ENCODE measurements at regions not wholly inside any gene's neighbourhood (a gene's known extent, or its start where the extent isn't known, plus 50 kb on each side); places are given as distances from the start of the nearest gene placed in this dataset.

GRCh38 chr16:52076801-52077201 is 470.1 kb downstream of the TOX3 start:
- Mint-ChIP-seq H3K9me3 (no peaks in the 10 kb centered on the region), H3K36me3 (ENCODE audit: low read depth) (no peaks in the 10 kb centered on the region), H3K27ac (no peak overlapping the region), H3K4me3 (no peak overlapping the region), H3K4me1 (ENCODE audit: low read depth) (no peaks in the 10 kb centered on the region), H3K27me3 (ENCODE audit: low read depth) (no peaks in the 10 kb centered on the region)
- no peak for DNase-seq
- intact Hi-C loops (cut with micrococcal nuclease) = no loop called here
- CTCF ChIA-PET = no interaction called here

DNA sequence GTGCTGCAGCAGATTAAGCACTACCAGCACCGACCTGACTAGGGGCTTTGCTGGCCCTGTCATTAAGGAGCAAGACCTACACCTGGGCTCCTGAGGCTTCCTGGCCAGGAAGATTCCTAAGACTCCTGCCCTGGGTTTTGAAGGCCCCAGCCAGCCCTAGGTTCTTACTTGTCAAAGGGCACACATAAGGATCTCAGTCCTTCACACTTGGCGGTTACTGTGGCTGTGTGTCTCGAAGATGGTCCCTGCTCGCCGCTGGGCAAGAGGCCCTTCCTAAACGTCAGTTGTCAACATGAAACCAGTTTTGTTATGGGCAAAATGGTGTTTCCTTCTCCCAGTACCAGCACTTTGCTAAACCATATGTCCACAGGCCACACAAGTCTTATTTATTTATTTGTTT is 470.6 kb downstream of the TOX3 start:
- Mint-ChIP-seq H3K27me3 (ENCODE audit: low read depth) (no peaks in the 10 kb centered on the region), H3K9me3 (no peaks in the 10 kb centered on the region), H3K4me3 (no peak overlapping the region), H3K36me3 (ENCODE audit: low read depth) (no peaks in the 10 kb centered on the region), H3K4me1 (ENCODE audit: low read depth) (no peaks in the 10 kb centered on the region), H3K27ac (no peak overlapping the region)
- DNase-seq = no peak
- intact Hi-C loops (cut with micrococcal nuclease) = no loop called here
- CTCF ChIA-PET = no interaction called here

DNA sequence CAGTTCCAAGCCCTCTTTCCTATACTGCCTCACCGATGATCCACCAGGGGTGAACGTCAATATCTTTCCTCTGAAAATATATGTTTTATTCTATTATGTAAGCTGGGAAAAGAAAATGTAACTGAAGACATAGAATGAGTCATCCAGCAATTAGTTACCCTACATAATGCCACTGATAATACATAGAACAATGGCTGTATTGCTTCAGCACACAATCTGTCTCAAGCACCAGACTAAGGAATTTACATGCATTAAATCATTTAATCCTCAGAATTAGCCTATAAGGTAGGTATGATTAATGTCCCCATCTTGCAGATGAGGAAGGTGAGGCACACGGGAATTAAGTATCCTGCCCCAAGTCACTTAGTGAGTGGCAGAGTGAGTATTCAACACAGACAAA is 472.8 kb downstream of the TOX3 start:
- Mint-ChIP-seq H3K27ac (no peak overlapping the region), H3K4me3 (no peak overlapping the region), H3K4me1 (ENCODE audit: low read depth) (no peaks in the 10 kb centered on the region), H3K27me3 (ENCODE audit: low read depth) (no peaks in the 10 kb centered on the region), H3K36me3 (ENCODE audit: low read depth) (no peaks in the 10 kb centered on the region), H3K9me3 (no peaks in the 10 kb centered on the region)
- DNase-seq = no peak
- intact Hi-C loops (cut with micrococcal nuclease) = no loop called here
- CTCF ChIA-PET = no interaction called here

DNA sequence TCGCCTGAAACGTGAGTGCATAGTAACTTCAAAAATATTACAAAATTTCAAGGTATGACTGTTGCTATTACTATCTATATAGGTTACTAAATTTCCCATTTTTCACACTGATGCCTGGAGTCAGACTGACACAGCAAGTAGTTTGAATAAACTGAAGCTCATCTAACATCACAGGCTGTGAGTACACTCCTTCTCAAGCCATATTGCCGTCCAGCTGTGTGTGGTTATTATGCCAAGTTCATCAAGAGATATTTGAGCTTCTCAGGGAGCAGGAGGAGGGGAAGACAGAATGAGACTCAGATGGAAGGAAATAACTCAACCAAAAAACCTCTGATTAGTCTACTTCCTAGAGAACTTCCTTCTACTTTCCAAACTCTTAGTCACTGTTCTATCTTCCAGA is 473.9 kb downstream of the TOX3 start:
- Mint-ChIP-seq H3K36me3 (ENCODE audit: low read depth) (no peaks in the 10 kb centered on the region), H3K9me3 (no peaks in the 10 kb centered on the region), H3K27ac (no peak overlapping the region), H3K27me3 (ENCODE audit: low read depth) (no peaks in the 10 kb centered on the region), H3K4me3 (no peak overlapping the region), H3K4me1 (ENCODE audit: low read depth) (no peaks in the 10 kb centered on the region)
- DNase-seq = no peak
- intact Hi-C loops (cut with micrococcal nuclease) = no loop called here
- CTCF ChIA-PET = no interaction called here

- no peak for DNase-seq
- H3K36me3 Mint-ChIP-seq (ENCODE audit: low read depth) = no peaks in the 10 kb centered on the region
- CTCF ChIA-PET = no interaction called here
- H3K27me3 Mint-ChIP-seq (ENCODE audit: low read depth) = no peaks in the 10 kb centered on the region
- no peak overlapping the region for H3K27ac Mint-ChIP-seq
- no peaks in the 10 kb centered on the region for H3K4me1 Mint-ChIP-seq (ENCODE audit: low read depth)
- H3K9me3 Mint-ChIP-seq = no peaks in the 10 kb centered on the region
- H3K4me3 Mint-ChIP-seq = no peak overlapping the region
- intact Hi-C loops (cut with micrococcal nuclease) = no loop called here
Measured at GRCh38 chr16:52071101-52071500, 475.8 kb downstream of the TOX3 start.

- H3K9me3 Mint-ChIP-seq = peaks cover under 1% of the 10 kb centered on the region
- no peak overlapping the region for H3K27ac Mint-ChIP-seq
- H3K27me3 Mint-ChIP-seq (ENCODE audit: low read depth) = no peaks in the 10 kb centered on the region
- no peak for DNase-seq
- no peaks in the 10 kb centered on the region for H3K4me1 Mint-ChIP-seq (ENCODE audit: low read depth)
- no peaks in the 10 kb centered on the region for H3K36me3 Mint-ChIP-seq (ENCODE audit: low read depth)
- intact Hi-C loops (cut with micrococcal nuclease) = no loop called here
- CTCF ChIA-PET = no interaction called here
- H3K4me3 Mint-ChIP-seq = no peak overlapping the region
Measured at GRCh38 chr16:52070341-52071057, 476.4 kb downstream of the TOX3 start.

GRCh38 chr16:52069866-52070265 is 477.1 kb downstream of the TOX3 start:
- H3K4me3 Mint-ChIP-seq = no peak overlapping the region
- no peaks in the 10 kb centered on the region for H3K27me3 Mint-ChIP-seq (ENCODE audit: low read depth)
- DNase-seq = no peak
- H3K27ac Mint-ChIP-seq = no peak overlapping the region
- intact Hi-C loops (cut with micrococcal nuclease) = no loop called here
- H3K36me3 Mint-ChIP-seq (ENCODE audit: low read depth) = no peaks in the 10 kb centered on the region
- CTCF ChIA-PET = no interaction called here
- no peaks in the 10 kb centered on the region for H3K4me1 Mint-ChIP-seq (ENCODE audit: low read depth)
- H3K9me3 Mint-ChIP-seq = peaks cover 3% of the 10 kb centered on the region

DNA sequence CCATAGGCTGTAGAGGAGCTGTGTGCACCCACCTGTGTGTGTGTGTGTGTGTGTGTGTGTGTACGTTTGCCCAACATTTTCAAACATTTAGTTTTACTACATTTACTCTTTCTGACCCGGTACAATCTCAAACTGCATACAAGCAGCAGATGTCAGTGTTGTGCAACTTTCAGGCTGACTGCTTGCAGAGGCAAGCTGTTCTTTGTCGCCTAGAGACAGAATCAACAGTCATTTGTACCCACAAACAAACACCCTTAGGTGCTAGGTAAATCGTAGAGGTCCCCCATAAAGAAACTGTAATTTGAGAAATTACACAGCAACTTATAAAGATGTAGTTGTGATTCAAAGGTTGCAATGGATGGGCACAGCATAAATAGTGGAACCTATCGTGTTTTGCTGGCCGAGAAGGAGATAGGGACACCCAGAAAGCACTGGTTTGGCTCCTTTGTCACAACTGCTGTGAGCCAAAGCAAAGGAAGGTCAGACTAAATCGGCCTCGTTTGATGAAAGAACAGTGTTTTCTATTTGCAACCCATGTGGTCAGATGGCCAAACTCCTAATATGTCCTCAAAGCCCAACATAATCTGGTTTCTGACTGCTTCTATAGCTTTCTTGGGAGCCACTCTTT is 478.4 kb downstream of the TOX3 start:
- DNase-seq = no peak
- no peak overlapping the region for H3K27ac Mint-ChIP-seq
- H3K27me3 Mint-ChIP-seq (ENCODE audit: low read depth) = no peaks in the 10 kb centered on the region
- CTCF ChIA-PET = no interaction called here
- no peaks in the 10 kb centered on the region for H3K36me3 Mint-ChIP-seq (ENCODE audit: low read depth)
- no peaks in the 10 kb centered on the region for H3K4me1 Mint-ChIP-seq (ENCODE audit: low read depth)
- no peak overlapping the region for H3K4me3 Mint-ChIP-seq
- intact Hi-C loops (cut with micrococcal nuclease) = no loop called here
- peaks cover 5% of the 10 kb centered on the region for H3K9me3 Mint-ChIP-seq

GRCh38 chr16:52066962-52067361 is 480.0 kb downstream of the TOX3 start:
- H3K4me3 Mint-ChIP-seq = no peak overlapping the region
- CTCF ChIA-PET = no interaction called here
- DNase-seq = no peak
- no peaks in the 10 kb centered on the region for H3K4me1 Mint-ChIP-seq (ENCODE audit: low read depth)
- no peaks in the 10 kb centered on the region for H3K27me3 Mint-ChIP-seq (ENCODE audit: low read depth)
- no peak overlapping the region for H3K27ac Mint-ChIP-seq
- H3K9me3 Mint-ChIP-seq = peaks cover 6% of the 10 kb centered on the region
- intact Hi-C loops (cut with micrococcal nuclease) = no loop called here
- no peaks in the 10 kb centered on the region for H3K36me3 Mint-ChIP-seq (ENCODE audit: low read depth)

GRCh38 chr16:52056259-52056658 is 490.7 kb downstream of the TOX3 start:
- no peak overlapping the region for H3K4me3 Mint-ChIP-seq
- no peaks in the 10 kb centered on the region for H3K36me3 Mint-ChIP-seq (ENCODE audit: low read depth)
- no peak overlapping the region for H3K27ac Mint-ChIP-seq
- intact Hi-C loops (cut with micrococcal nuclease) = no loop called here
- H3K4me1 Mint-ChIP-seq (ENCODE audit: low read depth) = no peaks in the 10 kb centered on the region
- no peak for DNase-seq
- CTCF ChIA-PET = no interaction called here
- no peaks in the 10 kb centered on the region for H3K27me3 Mint-ChIP-seq (ENCODE audit: low read depth)
- H3K9me3 Mint-ChIP-seq = peaks cover 7% of the 10 kb centered on the region

GRCh38 chr16:52055381-52055780 is 491.6 kb downstream of the TOX3 start:
- CTCF ChIA-PET = no interaction called here
- Mint-ChIP-seq H3K27me3 (ENCODE audit: low read depth) (no peaks in the 10 kb centered on the region), H3K9me3 (peaks cover 7% of the 10 kb centered on the region), H3K4me3 (no peak overlapping the region), H3K36me3 (ENCODE audit: low read depth) (no peaks in the 10 kb centered on the region), H3K27ac (no peak overlapping the region), H3K4me1 (ENCODE audit: low read depth) (no peaks in the 10 kb centered on the region)
- DNase-seq = no peak
- intact Hi-C loops (cut with micrococcal nuclease) = no loop called here

DNA sequence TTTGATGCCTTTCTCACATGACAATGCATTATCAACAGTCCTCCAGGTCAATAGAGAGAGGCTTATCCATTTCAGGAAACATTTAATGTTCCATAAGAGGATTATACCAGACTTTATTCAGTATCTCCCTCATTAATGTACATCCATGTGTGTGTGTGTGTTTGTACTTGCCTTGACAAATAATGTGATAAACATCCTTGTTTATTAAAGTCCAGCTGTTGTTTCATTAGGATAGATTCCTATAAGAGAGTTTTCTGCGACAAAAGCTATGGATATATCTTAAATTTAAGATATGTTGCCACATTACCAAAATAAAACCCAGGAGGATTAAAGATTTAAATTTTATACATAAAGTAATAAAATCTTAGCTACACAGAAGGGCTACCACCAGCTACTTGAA is 492.6 kb downstream of the TOX3 start:
- intact Hi-C loops (cut with micrococcal nuclease) = no loop called here
- Mint-ChIP-seq H3K27ac (no peak overlapping the region), H3K9me3 (peaks cover 7% of the 10 kb centered on the region), H3K4me1 (ENCODE audit: low read depth) (no peaks in the 10 kb centered on the region), H3K36me3 (ENCODE audit: low read depth) (no peaks in the 10 kb centered on the region), H3K4me3 (no peak overlapping the region), H3K27me3 (ENCODE audit: low read depth) (no peaks in the 10 kb centered on the region)
- no peak for DNase-seq
- CTCF ChIA-PET = interaction anchor here (0.7 kb wide), 1 partner anchor 32 kb away, joined by 4 read pairs; no protein-coding TSS in a partner anchor

GRCh38 chr16:52052818-52053217 is 494.1 kb downstream of the TOX3 start:
- Mint-ChIP-seq H3K9me3 (peaks cover 5% of the 10 kb centered on the region), H3K27me3 (ENCODE audit: low read depth) (no peaks in the 10 kb centered on the region), H3K27ac (no peak overlapping the region), H3K4me1 (ENCODE audit: low read depth) (no peaks in the 10 kb centered on the region), H3K36me3 (ENCODE audit: low read depth) (no peaks in the 10 kb centered on the region), H3K4me3 (no peak overlapping the region)
- intact Hi-C loops (cut with micrococcal nuclease) = no loop called here
- CTCF ChIA-PET = no interaction called here
- DNase-seq = no peak
